Loucy (cell line): ENCODE measurements at regions not wholly inside any gene's neighbourhood (a gene's known extent, or its start where the extent isn't known, plus 50 kb on each side); places are given as distances from the start of the nearest gene placed in this dataset.

Experiments
- CTCF ChIP-seq: fragments of 200-600 bp; sonication (generic); conservative IDR thresholded peaks from 2 replicates; pipeline ENCODE4 v1.5.1; 2014; ENCODE audit warnings: mild to moderate bottlenecking, antibody characterized with exemption, low read length
- EZH2phosphoT487 ChIP-seq: fragments of 200-600 bp; IDR thresholded peaks from 2 replicates; pipeline ENCODE4 v1.6.1; 2018; ENCODE audit warnings: antibody characterized with exemption, mild to moderate bottlenecking, moderate library complexity, borderline replicate concordance

DNA sequence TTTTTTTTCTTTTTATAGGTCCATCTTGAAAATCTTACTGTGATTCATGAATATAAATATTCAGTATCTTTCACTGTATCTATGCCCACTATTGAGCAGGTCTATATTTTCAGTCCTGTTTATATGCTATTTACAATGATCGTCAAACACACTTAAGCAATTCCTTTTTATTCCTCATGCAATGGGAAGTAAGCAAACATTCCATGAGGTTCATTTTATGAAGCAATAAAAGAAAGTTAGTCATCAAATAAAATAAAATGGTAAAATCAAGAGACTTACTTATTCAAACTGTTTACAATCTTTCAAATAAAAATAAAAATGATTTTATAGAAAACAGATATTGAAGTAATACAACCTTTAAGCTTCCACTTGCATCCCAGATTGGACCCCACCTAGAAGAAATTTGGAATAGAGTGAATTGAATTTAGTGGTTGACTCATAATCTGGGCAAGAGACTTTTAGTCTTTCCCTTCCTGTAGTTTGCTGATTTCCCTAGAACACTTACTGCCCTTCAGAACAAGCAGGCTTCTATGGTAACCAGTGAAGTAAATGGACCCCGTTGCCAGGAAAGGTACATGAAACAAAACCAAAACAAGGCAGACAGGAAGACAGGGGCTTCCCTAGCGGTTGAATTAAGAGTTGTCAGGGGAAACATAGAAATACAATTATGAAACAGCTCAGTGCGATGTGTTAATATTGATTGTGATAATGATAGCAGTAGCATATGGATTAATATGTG is 241.0 kb upstream of the ATP2B1 start:
- peak; percentile 70 for TF ChIP-seq CTCF
- no peak for TF ChIP-seq EZH2phosphoT487
